Naive B cell (primary cell): ENCODE measurements at regions not wholly inside any gene's neighbourhood (a gene's known extent, or its start where the extent isn't known, plus 50 kb on each side); places are given as distances from the start of the nearest gene placed in this dataset.

Experiments
- ATAC-seq, 2 donors: fragments of 150-1000 bp; cut with Tn5 transposase; 2 replicates each; pipeline ENCODE4 v1.10.0; 2021; ENCODE audit warnings: low read depth in 2 of 2, mild to moderate bottlenecking in 2 of 2, moderate library complexity in 2 of 2
- DNase-seq: peaks from one replicate; pipeline ENCODE4 v3.0.0; 2022
- H3K27ac Mint-ChIP-seq, 6 donors: one replicate each; pipeline ENCODE4 v1.8.0; 2020 to 2022; ENCODE audit warnings: mild to moderate bottlenecking in 6 of 6, mixed read lengths in 6 of 6, moderate library complexity in 5 of 6, inconsistent platforms in 2 of 6
- H3K27me3 Mint-ChIP-seq, 3 donors: one replicate each; pipeline ENCODE4 v1.8.0; 2021 to 2022; ENCODE audit warnings: mixed read lengths in 3 of 3, mild to moderate bottlenecking in 1 of 3
- H3K36me3 Mint-ChIP-seq, 2 donors: one replicate each; pipeline ENCODE4 v1.8.0; 2020 to 2022; ENCODE audit warnings: mixed read lengths in 2 of 2, inconsistent platforms in 1 of 2, mild to moderate bottlenecking in 1 of 2
- H3K4me1 Mint-ChIP-seq, 3 donors: one replicate each; pipeline ENCODE4 v1.8.0; 2020 to 2022; ENCODE audit warnings: mixed read lengths in 3 of 3, inconsistent platforms in 1 of 3, mild to moderate bottlenecking in 1 of 3, moderate library complexity in 1 of 3
- H3K4me3 Mint-ChIP-seq, 8 donors: one replicate each; pipeline ENCODE4 v1.8.0; 2020 to 2022; ENCODE audit warnings: mild to moderate bottlenecking in 8 of 8, mixed read lengths in 8 of 8, moderate library complexity in 8 of 8, inconsistent platforms in 2 of 8
- H3K9me3 Mint-ChIP-seq, 7 donors: one replicate each; pipeline ENCODE4 v1.8.0; 2020 to 2022; ENCODE audit warnings: mixed read lengths in 7 of 7, mild to moderate bottlenecking in 5 of 7, inconsistent platforms in 2 of 7, moderate library complexity in 1 of 7

DNA sequence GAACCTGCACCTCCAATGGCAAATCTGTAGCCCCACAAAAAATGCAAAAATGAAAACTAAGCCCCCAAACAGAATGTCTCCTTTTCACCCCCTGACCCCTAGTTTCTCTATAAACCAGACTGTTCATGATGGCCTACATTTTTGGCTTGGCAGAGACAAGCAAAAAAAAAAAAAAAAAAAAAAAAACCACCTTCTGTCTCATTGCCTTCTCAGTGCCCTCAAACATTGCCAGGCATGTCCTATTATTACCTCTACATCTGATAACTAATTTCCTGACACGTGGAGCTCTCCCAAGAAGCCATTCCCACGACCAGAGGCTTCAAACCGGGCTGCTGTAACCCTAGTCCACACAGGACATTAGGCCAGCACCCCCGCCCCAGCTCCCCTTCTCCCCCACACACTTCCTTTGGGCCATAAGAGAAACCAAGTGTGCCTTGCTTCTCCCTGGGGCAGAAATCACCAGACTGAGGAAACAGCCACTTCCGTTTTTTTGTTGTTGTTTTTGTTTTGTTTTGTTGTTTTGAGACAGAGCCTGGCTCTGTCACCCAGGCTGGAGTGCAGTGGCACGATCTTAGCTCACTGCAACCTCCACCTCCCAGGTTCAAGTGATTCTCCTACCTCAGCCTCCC lies 65.4 kb downstream of the GPR6 start:
- Mint-ChIP-seq H3K4me3 (peak overlapping the region in 6 of 8 donors; percentile 15 to 64 (median 49)), H3K27ac (peak overlapping the region in 4 of 6 donors; percentile 14 to 92 (median 68)), H3K4me1 (peaks cover 17 to 30% (median 27%) of the 10 kb centered on the region in 3 donors), H3K36me3 (no peaks in the 10 kb centered on the region), H3K9me3 (peaks cover 0 to 8% (median 0%) of the 10 kb centered on the region in 7 donors), H3K27me3 (no peaks in the 10 kb centered on the region)
- DNase-seq, result no peak
- no peak for ATAC-seq

DNA sequence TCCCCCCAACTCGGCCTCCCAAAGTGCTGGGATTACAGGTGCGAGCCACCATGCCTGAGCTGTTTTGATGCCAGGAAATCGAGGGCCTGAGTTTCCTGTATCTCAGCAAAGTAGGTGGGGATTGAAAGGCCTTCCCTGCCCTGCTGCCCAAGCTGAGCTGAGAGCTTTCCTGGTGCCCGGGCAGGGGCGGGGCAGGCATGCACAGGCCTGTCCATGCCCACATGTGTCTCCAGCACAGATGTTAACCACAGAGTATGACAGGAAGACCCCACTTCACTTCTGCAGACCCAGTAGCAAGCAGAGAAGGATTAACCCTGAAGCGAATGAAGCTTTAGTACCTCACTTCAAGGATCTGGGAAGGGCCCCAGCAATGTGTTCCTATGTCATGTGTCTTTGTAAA lies 66.0 kb downstream of the GPR6 start:
- no peaks in the 10 kb centered on the region for H3K27me3 Mint-ChIP-seq
- no peak for DNase-seq
- no peaks in the 10 kb centered on the region for H3K36me3 Mint-ChIP-seq
- peak overlapping the region in 2 of 8 donors; percentile 15 to 64 for H3K4me3 Mint-ChIP-seq
- peaks cover 0 to 8% (median 0%) of the 10 kb centered on the region in 7 donors for H3K9me3 Mint-ChIP-seq
- peak overlapping the region in 1 of 6 donors; percentile 88 for H3K27ac Mint-ChIP-seq
- no peak for ATAC-seq
- peaks cover 17 to 24% (median 24%) of the 10 kb centered on the region in 3 donors for H3K4me1 Mint-ChIP-seq

DNA sequence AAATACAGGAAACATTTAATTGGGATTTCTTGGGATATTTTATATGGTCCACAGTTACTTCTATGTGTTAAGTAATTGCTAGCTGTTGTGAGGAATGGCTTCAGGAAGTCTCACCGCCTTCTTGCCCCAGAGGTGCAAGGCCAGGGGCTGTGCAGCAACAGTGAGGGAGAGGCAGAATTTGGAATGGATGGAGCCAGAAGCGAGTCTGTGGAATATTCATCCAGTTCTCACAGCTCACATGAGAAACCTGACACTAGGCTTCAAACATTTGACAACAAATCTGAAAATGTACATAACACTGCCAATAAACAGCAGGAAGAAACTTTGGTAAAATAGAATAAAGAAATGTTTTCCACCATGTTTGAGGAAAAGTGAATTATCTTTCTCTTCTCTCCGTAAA lies 66.5 kb downstream of the GPR6 start:
- H3K4me3 Mint-ChIP-seq, result no peak overlapping the region
- peak overlapping the region in 2 of 6 donors; percentile 30 to 67 for H3K27ac Mint-ChIP-seq
- no peaks in the 10 kb centered on the region for H3K27me3 Mint-ChIP-seq
- peaks cover 0 to 8% (median 0%) of the 10 kb centered on the region in 7 donors for H3K9me3 Mint-ChIP-seq
- ATAC-seq (no peak), DNase-seq (no peak)
- peaks cover 12 to 19% (median 19%) of the 10 kb centered on the region in 3 donors for H3K4me1 Mint-ChIP-seq
- no peaks in the 10 kb centered on the region for H3K36me3 Mint-ChIP-seq

DNA sequence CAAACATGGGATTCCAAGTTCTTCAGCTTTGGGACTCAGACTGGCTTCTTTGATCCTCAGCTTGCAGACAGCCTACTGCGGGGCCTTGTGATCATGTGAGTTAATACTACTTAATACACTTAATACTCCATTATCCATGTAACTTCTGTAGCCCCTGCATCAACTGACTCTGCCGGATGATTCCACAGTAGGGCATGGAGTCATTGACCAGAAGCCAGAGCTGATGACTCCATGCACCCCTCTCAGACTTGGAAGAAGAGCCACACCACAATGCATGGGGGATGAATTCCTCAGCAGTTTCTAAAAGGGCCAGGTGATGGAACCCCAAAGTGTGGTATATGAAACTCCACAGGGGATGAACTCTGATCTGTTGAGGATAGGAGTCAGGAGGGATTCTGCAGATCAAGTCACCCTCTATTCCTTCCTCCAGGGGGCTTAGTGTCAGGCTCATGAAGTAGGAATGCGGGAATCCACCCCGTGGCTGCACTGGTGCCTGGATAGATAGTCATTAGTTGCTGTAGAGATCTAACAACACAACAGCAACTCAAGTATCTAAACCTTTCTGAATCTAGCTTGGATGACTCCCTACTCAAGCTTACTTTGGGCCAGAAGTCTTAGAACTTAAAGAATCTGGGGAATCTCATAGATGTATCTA lies 70.2 kb downstream of the GPR6 start:
- peaks cover 5 to 12% (median 11%) of the 10 kb centered on the region in 3 donors for H3K4me1 Mint-ChIP-seq
- H3K36me3 Mint-ChIP-seq, result no peaks in the 10 kb centered on the region
- DNase-seq (no peak), ATAC-seq (no peak)
- H3K27ac Mint-ChIP-seq, result no peak overlapping the region
- H3K9me3 Mint-ChIP-seq, result peaks cover 0 to 8% (median 0%) of the 10 kb centered on the region in 7 donors
- no peak overlapping the region for H3K4me3 Mint-ChIP-seq
- no peaks in the 10 kb centered on the region for H3K27me3 Mint-ChIP-seq

DNA sequence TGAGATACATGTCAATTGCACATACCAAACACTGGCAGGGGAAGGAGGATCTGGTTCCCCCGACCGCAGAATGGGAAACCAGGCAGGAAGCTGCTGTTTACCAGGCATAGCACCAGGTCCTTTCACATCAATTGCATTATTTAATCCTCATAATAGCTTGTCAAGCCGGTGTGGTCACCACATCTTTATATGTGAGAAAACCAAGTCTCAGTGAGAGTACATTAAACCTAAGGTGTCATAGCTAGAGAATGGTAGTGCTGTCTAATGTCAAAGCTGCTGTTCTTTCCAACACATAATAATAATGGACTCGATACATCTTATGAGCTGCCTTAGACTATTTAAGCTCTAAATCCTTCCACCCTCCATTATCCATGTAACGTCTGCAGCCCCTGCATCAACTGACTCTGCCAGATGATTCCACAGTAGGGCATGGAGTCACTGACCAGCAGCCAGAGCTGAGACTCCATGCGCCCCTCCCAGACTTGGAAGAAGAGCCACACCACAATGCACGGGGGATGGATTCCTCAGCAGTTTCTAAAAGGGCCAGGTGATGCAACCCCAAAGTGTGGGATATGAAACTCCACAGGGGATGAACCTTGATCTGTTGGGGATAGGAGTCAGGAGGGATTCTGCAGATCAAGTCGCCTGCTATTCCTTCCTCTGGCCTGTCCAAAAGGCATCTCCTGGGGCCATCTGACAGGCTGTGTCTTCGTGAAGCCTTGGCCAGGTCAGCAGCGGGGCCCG lies 71.8 kb downstream of the GPR6 start:
- Mint-ChIP-seq H3K27me3 (no peaks in the 10 kb centered on the region), H3K4me1 (peaks cover 0 to 10% (median 6%) of the 10 kb centered on the region in 3 donors), H3K27ac (no peak overlapping the region), H3K9me3 (peaks cover 0 to 4% (median 0%) of the 10 kb centered on the region in 7 donors), H3K4me3 (no peak overlapping the region), H3K36me3 (no peaks in the 10 kb centered on the region)
- DNase-seq, result no peak
- no peak for ATAC-seq
